Mucosa of stomach (tissue), 1 donor: ENCODE measurements at regions not wholly inside any gene's neighbourhood (a gene's known extent, or its start where the extent isn't known, plus 50 kb on each side); places are given as distances from the start of the nearest gene placed in this dataset.

Experiments
- H3K27me3 ChIP-seq: one replicate; pipeline ENCODE4 v1.7.0; 2013; ENCODE audit warnings: mild to moderate bottlenecking, low read length; ENCODE audit not compliant: control insufficient read depth, insufficient read depth
- H3K36me3 ChIP-seq: one replicate; pipeline ENCODE4 v1.7.0; 2013; ENCODE audit warnings: low read length; ENCODE audit not compliant: control insufficient read depth, insufficient read depth
- H3K4me1 ChIP-seq: one replicate; pipeline ENCODE4 v1.7.0; 2013; ENCODE audit warnings: mild to moderate bottlenecking, low read length; ENCODE audit not compliant: control insufficient read depth, insufficient read depth
- H3K4me3 ChIP-seq: one replicate; pipeline ENCODE4 v1.7.0; 2013; ENCODE audit warnings: low read length
- H3K9ac ChIP-seq: one replicate; pipeline ENCODE4 v1.7.0; 2013; ENCODE audit warnings: mild to moderate bottlenecking, low read length, moderate library complexity
- H3K9me3 ChIP-seq: one replicate; pipeline ENCODE4 v1.7.0; 2013; ENCODE audit warnings: mild to moderate bottlenecking, low read length, moderate library complexity; ENCODE audit not compliant: control insufficient read depth
- donor health status: Pancreatic carcinoma.

GRCh38 chr12:93054021-93054420 lies 124.9 kb upstream of the EEA1 start:
- Histone ChIP-seq H3K27me3 (no peaks in the 10 kb centered on the region), H3K9ac (no peak overlapping the region), H3K36me3 (no peaks in the 10 kb centered on the region), H3K4me3 (no peak overlapping the region), H3K9me3 (no peaks in the 10 kb centered on the region), H3K4me1 (no peaks in the 10 kb centered on the region)

DNA sequence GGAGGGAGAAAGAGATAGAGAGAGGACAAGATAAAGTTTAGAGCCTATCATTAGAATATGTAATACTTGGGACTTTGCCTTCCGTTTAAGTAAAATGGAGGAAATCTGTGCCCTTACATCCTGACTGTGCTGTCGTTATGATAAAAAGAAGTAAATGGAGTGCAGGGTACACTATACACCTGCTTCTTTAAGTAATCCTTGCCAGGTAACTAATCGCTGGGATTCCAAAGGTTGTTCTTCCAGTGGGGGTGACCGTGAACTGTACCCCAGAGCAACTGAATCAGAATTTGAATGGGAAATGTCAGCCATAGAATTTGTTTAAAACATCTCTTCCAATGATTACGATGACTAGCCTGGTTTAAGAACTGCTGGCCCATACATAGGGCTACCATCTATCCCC lies 126.1 kb upstream of the EEA1 start:
- no peaks in the 10 kb centered on the region for H3K9me3 ChIP-seq
- no peaks in the 10 kb centered on the region for H3K27me3 ChIP-seq
- no peak overlapping the region for H3K4me3 ChIP-seq
- H3K4me1 ChIP-seq, result no peaks in the 10 kb centered on the region
- no peak overlapping the region for H3K9ac ChIP-seq
- no peaks in the 10 kb centered on the region for H3K36me3 ChIP-seq

DNA sequence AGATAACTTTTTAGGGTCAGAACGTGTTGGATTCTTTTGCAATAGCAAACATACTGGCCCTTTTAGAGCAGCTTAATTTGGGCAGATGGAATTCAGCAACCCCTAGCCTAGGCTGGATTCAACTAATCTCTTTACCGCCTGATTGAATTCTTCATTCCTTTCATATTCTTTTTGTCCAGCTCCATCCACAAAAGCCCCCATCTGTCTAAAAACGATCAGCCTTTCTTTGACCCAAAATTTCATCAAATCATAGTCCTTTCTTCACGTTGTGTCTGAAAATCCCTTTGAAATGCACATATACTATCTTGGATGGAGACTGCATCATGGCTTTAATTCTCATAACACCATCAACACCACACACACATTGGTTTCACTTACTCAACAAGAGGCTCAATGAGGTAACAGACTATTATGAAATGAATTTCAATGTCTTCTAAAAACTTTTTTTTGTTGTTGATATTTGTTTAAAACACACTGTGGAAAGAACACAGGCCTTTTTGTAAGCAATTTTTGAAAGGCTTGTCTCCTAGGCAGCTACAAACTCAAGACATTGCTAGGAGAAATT lies 128.0 kb upstream of the EEA1 start:
- H3K36me3 ChIP-seq, result no peaks in the 10 kb centered on the region
- H3K9me3 ChIP-seq, result no peaks in the 10 kb centered on the region
- H3K4me3 ChIP-seq, result no peak overlapping the region
- no peak overlapping the region for H3K9ac ChIP-seq
- no peaks in the 10 kb centered on the region for H3K4me1 ChIP-seq
- H3K27me3 ChIP-seq, result no peaks in the 10 kb centered on the region

GRCh38 chr12:93058280-93058679 lies 129.2 kb upstream of the EEA1 start:
- H3K4me3 ChIP-seq, result no peak overlapping the region
- no peak overlapping the region for H3K9ac ChIP-seq
- H3K27me3 ChIP-seq, result no peaks in the 10 kb centered on the region
- H3K4me1 ChIP-seq, result no peaks in the 10 kb centered on the region
- H3K36me3 ChIP-seq, result no peaks in the 10 kb centered on the region
- no peaks in the 10 kb centered on the region for H3K9me3 ChIP-seq

- H3K4me3 ChIP-seq, result no peak overlapping the region
- H3K27me3 ChIP-seq, result no peaks in the 10 kb centered on the region
- no peaks in the 10 kb centered on the region for H3K9me3 ChIP-seq
- H3K9ac ChIP-seq, result no peak overlapping the region
- H3K4me1 ChIP-seq, result no peaks in the 10 kb centered on the region
- H3K36me3 ChIP-seq, result no peaks in the 10 kb centered on the region
Observed at GRCh38 chr12:93059288-93059687, 130.2 kb upstream of the EEA1 start.

DNA sequence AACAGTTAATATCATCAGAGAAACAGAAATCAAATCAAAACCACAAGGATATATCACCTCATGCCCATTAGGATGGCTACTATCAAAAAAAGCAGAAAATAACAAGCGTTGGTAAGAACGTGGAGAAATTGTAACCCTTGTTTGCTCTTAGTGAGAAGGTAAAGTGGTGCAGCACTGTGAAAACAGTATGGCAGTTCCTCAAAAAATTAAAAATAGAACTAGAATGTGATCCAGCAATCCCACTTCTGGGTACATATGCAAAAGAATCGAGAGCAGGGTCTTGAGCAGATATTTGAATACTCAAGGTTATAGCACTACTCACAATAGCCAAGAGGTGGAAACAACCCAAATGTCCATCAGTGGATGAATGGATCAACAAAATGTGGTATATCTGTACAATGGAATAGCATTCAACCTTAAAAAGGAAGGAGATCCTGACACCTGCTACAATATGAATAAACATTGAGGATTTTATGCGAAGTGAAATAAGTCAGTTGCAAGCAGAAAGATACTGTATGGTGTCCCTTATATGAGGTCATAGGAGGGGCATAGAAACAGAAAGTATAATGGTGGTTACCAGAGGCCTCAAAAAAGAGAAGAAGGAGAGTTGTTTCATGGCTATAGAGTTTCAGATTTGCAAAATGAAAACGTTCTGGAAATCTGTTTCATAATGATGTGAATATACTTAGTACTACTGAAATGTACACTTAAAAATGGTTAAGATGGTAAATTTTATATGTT lies 131.0 kb upstream of the EEA1 start:
- Histone ChIP-seq H3K36me3 (no peaks in the 10 kb centered on the region), H3K4me1 (no peaks in the 10 kb centered on the region), H3K9me3 (no peaks in the 10 kb centered on the region), H3K27me3 (no peaks in the 10 kb centered on the region), H3K9ac (no peak overlapping the region), H3K4me3 (no peak overlapping the region)

GRCh38 chr12:93060666-93061472 lies 131.8 kb upstream of the EEA1 start:
- Histone ChIP-seq H3K9ac (no peak overlapping the region), H3K4me1 (no peaks in the 10 kb centered on the region), H3K27me3 (no peaks in the 10 kb centered on the region), H3K36me3 (no peaks in the 10 kb centered on the region), H3K9me3 (no peaks in the 10 kb centered on the region), H3K4me3 (no peak overlapping the region)

DNA sequence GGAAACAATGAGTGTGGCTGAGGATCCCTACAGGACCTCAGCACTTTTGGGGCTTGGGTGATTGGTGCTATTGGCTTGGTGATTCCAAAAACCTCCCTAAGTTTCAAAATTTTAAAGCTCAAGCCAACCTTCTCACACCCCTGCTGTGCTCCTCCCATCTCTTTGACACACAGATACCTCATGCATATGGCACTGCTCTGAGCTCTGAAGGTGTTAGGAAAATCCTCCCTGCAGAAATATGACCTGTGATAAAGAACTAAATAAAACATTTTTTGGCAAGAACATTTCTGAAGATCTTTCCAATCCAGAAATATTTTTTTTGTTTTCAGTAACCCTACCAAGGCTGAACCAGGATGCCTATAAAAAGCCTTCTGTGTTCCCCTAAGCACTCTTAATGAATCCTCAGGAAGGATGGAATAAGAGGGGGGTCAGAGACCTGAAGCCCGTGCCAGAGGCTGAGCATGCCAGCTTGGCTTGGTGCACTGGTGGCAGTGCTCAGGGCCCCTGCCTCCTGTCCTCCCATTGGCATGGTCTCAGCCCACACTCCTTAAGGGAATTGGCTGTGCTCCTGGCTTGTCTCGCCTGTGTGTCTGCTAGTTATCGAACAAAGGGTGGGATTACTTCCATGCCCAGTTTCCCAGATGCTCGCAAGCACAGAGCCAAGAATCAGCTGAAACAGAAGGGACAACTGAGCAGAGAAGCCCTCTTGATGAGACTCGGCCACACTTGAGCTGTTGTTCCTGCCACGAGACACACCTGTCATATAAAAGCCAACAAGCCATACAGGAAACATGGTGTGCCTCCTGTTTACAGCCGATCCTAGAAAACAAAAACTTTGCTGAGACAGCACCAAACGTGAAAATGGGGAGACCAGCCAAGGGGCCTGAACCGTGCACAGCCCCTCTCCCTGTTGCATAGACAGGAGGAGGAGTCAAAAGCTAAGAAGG lies 132.7 kb upstream of the EEA1 start:
- no peak overlapping the region for H3K9ac ChIP-seq
- H3K4me3 ChIP-seq, result no peak overlapping the region
- no peaks in the 10 kb centered on the region for H3K9me3 ChIP-seq

DNA sequence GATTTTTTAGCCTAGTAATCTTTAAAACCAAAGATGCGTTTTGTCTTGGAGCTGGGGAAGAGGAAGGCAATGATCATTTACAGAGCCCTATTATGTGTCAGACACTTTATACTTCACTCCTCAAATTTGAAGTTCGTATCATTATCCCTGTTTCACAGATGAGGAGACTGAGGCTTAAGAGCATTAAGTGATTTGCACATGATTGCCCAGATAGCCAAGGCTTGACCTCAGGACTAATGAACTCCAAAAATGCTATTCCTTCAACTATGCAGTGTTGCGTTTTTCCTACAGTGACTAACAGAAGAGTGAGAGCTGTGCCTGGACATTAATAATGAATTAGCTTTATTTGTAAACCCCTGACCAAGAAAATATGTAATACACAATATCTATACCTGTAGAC lies 136.8 kb upstream of the EEA1 start:
- Histone ChIP-seq H3K36me3 (no peaks in the 10 kb centered on the region), H3K27me3 (no peaks in the 10 kb centered on the region)

More for the DNA sequence above, 132.7 kb upstream of the EEA1 start:
- Histone ChIP-seq H3K36me3 (no peaks in the 10 kb centered on the region), H3K4me1 (no peaks in the 10 kb centered on the region), H3K27me3 (no peaks in the 10 kb centered on the region)

DNA sequence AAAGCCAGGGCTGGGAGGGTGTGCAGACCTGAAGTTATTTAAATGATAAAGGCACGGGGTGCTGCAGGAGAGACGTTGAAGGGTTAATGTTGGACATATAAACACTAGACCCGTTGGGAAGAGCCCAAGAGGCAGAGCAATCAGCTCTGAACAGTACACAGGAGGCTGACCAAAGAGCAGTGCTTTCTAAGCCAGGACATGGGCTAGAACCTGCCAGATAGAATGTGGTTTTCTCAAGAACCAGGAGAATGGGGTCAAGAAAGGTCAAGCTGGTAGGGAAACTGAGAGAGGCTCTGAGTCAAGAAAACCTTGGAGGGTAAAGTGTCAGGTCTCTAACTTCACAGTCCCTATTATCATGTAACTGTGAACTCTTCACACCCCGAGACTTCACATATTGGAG lies 143.2 kb upstream of the EEA1 start:
- no peaks in the 10 kb centered on the region for H3K36me3 ChIP-seq
- no peaks in the 10 kb centered on the region for H3K4me1 ChIP-seq
- H3K9me3 ChIP-seq, result no peaks in the 10 kb centered on the region
- no peaks in the 10 kb centered on the region for H3K27me3 ChIP-seq
- H3K4me3 ChIP-seq, result no peak overlapping the region
- H3K9ac ChIP-seq, result no peak overlapping the region

More for the DNA sequence above, 136.8 kb upstream of the EEA1 start:
- H3K4me1 ChIP-seq, result no peaks in the 10 kb centered on the region
- H3K9ac ChIP-seq, result no peak overlapping the region
- no peaks in the 10 kb centered on the region for H3K9me3 ChIP-seq
- H3K4me3 ChIP-seq, result no peak overlapping the region

DNA sequence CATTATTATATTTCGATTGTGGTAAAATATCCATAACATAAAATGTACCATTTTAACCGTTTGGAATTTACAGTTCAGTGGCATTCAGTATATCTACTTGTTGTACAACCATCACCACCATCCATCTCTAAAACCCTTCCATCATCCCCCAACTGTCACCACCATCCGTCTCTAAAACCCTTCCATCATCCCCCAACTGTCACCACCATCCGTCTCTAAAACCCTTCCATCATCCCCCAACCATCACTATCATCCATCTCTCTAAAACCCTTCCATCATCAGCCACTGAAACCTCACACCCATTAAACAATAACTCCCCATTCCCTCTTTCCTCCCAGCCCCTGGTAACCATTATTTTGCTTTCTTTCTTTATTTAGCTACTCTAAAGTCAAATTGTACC lies 144.2 kb upstream of the EEA1 start:
- Histone ChIP-seq H3K4me3 (no peak overlapping the region), H3K27me3 (no peaks in the 10 kb centered on the region), H3K9me3 (no peaks in the 10 kb centered on the region)

More for the DNA sequence above, 144.2 kb upstream of the EEA1 start:
- Histone ChIP-seq H3K9ac (no peak overlapping the region), H3K4me1 (no peaks in the 10 kb centered on the region), H3K36me3 (no peaks in the 10 kb centered on the region)
